ENCODE measurements at regions not wholly inside any gene's neighbourhood (a gene's known extent, or its start where the extent isn't known, plus 50 kb on each side); places are given as distances from the start of the nearest gene placed in this dataset.

DNA sequence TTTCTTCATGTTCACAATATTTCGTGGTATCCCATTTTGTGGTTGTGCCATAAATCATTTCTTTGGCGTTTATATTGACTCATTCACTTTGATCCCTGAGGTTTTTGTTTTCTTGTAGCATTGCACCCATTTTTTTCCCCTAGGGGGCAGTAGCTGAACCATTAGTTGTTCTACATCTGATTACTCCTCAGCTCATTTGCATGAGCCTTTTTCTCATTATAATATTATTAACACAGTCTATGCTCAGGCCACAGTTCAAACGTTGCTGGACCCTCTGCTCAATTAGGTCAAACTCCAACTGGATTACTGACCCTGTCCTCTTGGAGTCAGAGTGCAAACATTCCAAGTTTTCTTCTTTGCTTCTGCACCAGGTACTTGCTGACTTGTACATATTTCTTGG, 475.4 kb upstream of the SEL1L start:
- no peaks in the 10 kb centered on the region for H3K9me3 Mint-ChIP-seq (ENCODE audit: unreplicated experiment)
- intact Hi-C loops (cut with micrococcal nuclease; ENCODE audit: unreplicated experiment): no loop called here
- peak in 1 of 2 experiments; percentile 8 for DNase-seq
- no peaks in the 10 kb centered on the region for H3K4me1 ChIP-seq
- ChIA-PET CTCF (no interaction called here), POLR2A (no interaction called here)
- no TSS peak for BruUV-seq (replicated peaks)
- TF ChIP-seq CTCF (IDR thresholded peaks at IDR 0.05; ENCODE audit: insufficient read depth in 1 of 2, low read depth in 1 of 2, low read length in 1 of 2, severe bottlenecking in 1 of 2, unreplicated experiment in 1 of 2): peak in 1 of 2 experiments; percentile 23
- no peaks in the 10 kb centered on the region for H3K4me1 Mint-ChIP-seq (ENCODE audit: low read depth, unreplicated experiment)
- no peak overlapping the region for H3K4me3 Mint-ChIP-seq (ENCODE audit: unreplicated experiment)
- no peaks in the 10 kb centered on the region for H3K9me3 ChIP-seq
- H3K36me3 ChIP-seq (ENCODE audit: control insufficient read depth, insufficient read depth, low read length): no peaks in the 10 kb centered on the region
- H3K4me3 ChIP-seq (ENCODE audit: low read depth, low read length): no peak overlapping the region
- H3K27me3 Mint-ChIP-seq (ENCODE audit: insufficient read depth, unreplicated experiment): no peaks in the 10 kb centered on the region
- H3K36me3 Mint-ChIP-seq (ENCODE audit: insufficient read depth, unreplicated experiment): no peaks in the 10 kb centered on the region
- H3K27me3 ChIP-seq (replicated peaks; ENCODE audit: control insufficient read depth, insufficient read depth, low read length): no peaks in the 10 kb centered on the region
- no peak overlapping the region for H3K27ac Mint-ChIP-seq (ENCODE audit: unreplicated experiment)

DNA sequence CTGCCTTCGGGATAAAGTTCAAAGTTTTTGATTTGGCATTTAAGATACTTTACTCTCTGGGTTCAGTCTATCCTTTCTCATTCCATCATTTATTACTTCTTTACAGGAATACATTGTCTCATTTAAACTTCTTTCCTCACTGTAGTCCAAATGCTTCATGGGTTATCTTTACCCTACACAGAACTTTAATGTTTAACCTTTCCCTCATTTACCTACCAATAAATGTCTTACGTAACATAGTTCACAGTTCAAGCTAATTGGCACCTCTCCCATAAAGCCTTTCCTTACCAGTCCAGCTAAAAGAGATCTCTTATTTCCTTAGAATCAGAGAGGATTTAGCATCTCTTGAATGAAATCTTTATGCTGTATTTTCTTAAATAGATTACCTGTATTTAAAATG, 476.3 kb upstream of the SEL1L start:
- no peak overlapping the region for H3K4me3 ChIP-seq (ENCODE audit: low read depth, low read length)
- CTCF ChIA-PET: no interaction called here
- Mint-ChIP-seq H3K9me3 (ENCODE audit: unreplicated experiment) (no peaks in the 10 kb centered on the region), H3K36me3 (ENCODE audit: insufficient read depth, unreplicated experiment) (no peaks in the 10 kb centered on the region), H3K27ac (ENCODE audit: unreplicated experiment) (no peak overlapping the region), H3K4me1 (ENCODE audit: low read depth, unreplicated experiment) (no peaks in the 10 kb centered on the region), H3K27me3 (ENCODE audit: insufficient read depth, unreplicated experiment) (no peaks in the 10 kb centered on the region), H3K4me3 (ENCODE audit: unreplicated experiment) (no peak overlapping the region)
- no peaks in the 10 kb centered on the region for H3K4me1 ChIP-seq
- POLR2A ChIA-PET: no interaction called here
- H3K36me3 ChIP-seq (ENCODE audit: control insufficient read depth, insufficient read depth, low read length): no peaks in the 10 kb centered on the region
- no peaks in the 10 kb centered on the region for H3K9me3 ChIP-seq
- DNase-seq: no peak
- H3K27me3 ChIP-seq (replicated peaks; ENCODE audit: control insufficient read depth, insufficient read depth, low read length): no peaks in the 10 kb centered on the region
- no peak for TF ChIP-seq CTCF (IDR thresholded peaks at IDR 0.05; ENCODE audit: insufficient read depth in 1 of 2, low read depth in 1 of 2, low read length in 1 of 2, severe bottlenecking in 1 of 2, unreplicated experiment in 1 of 2)
- BruUV-seq (replicated peaks): no TSS peak
- intact Hi-C loops (cut with micrococcal nuclease; ENCODE audit: unreplicated experiment): no loop called here

DNA sequence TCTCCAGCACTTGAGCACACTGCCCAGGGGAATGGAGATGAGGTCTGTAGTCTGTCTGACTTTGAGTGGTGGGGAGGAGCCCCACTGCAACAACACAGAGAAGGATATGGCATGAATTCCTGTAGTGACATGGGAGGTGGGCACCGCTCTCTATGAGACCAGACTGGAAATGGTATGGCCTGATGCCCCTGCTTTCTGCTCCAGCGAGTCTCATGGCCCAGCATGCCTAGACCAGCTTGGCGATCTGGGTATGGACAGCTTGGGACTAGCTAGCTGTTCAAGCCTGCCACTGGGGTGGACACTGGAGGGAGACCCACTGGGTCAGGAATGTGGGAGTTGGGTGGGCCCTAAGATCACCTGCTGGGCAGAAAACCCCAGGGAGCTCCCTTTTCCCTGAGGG, 477.8 kb upstream of the SEL1L start:
- TF ChIP-seq CTCF (IDR thresholded peaks at IDR 0.05; ENCODE audit: insufficient read depth in 1 of 2, low read depth in 1 of 2, low read length in 1 of 2, severe bottlenecking in 1 of 2, unreplicated experiment in 1 of 2): no peak
- intact Hi-C loops (cut with micrococcal nuclease; ENCODE audit: unreplicated experiment): no loop called here
- CTCF ChIA-PET: no interaction called here
- no peak overlapping the region for H3K4me3 Mint-ChIP-seq (ENCODE audit: unreplicated experiment)
- no peak overlapping the region for H3K27ac Mint-ChIP-seq (ENCODE audit: unreplicated experiment)
- no peaks in the 10 kb centered on the region for H3K36me3 ChIP-seq (ENCODE audit: control insufficient read depth, insufficient read depth, low read length)
- BruUV-seq (replicated peaks): no TSS peak
- no peaks in the 10 kb centered on the region for H3K9me3 ChIP-seq
- DNase-seq: no peak
- no peak overlapping the region for H3K4me3 ChIP-seq (ENCODE audit: low read depth, low read length)
- H3K4me1 Mint-ChIP-seq (ENCODE audit: low read depth, unreplicated experiment): no peaks in the 10 kb centered on the region
- no peaks in the 10 kb centered on the region for H3K27me3 Mint-ChIP-seq (ENCODE audit: insufficient read depth, unreplicated experiment)
- no peaks in the 10 kb centered on the region for H3K4me1 ChIP-seq
- H3K36me3 Mint-ChIP-seq (ENCODE audit: insufficient read depth, unreplicated experiment): no peaks in the 10 kb centered on the region
- no peaks in the 10 kb centered on the region for H3K27me3 ChIP-seq (replicated peaks; ENCODE audit: control insufficient read depth, insufficient read depth, low read length)
- no peaks in the 10 kb centered on the region for H3K9me3 Mint-ChIP-seq (ENCODE audit: unreplicated experiment)
- POLR2A ChIA-PET: no interaction called here

All from Caco-2 (cell line).